HG03095 (cell line): ENCODE measurements at regions not wholly inside any gene's neighbourhood (a gene's known extent, or its start where the extent isn't known, plus 50 kb on each side); places are given as distances from the start of the nearest gene placed in this dataset.

Experiments
- ATAC-seq: cut with Tn5 transposase; IDR thresholded peaks from one replicate; pipeline ENCODE4 v1.9.1; 2021; ENCODE audit warnings: moderate library complexity; ENCODE audit not compliant: unreplicated experiment

DNA sequence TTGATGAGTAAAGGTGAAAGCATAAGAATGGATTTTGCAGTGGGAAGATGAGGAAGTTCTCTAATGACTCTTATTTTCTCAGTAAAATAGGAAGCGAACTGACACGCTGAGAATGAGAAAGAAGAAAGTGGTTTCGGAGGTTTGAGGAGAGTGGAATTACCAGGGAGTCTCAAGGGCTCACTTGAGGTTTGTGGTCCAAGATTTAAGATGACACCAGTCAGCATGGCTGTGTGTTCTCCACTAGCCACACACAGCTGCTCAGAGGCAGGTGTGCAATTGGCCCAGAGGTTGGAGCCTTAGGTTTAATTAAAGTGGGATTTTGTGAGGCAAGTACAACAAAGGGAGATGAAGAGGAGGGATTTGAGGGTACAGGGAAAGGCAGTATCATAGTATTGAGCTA is 99.6 kb upstream of the NBEA start:
- ATAC-seq: no peak

DNA sequence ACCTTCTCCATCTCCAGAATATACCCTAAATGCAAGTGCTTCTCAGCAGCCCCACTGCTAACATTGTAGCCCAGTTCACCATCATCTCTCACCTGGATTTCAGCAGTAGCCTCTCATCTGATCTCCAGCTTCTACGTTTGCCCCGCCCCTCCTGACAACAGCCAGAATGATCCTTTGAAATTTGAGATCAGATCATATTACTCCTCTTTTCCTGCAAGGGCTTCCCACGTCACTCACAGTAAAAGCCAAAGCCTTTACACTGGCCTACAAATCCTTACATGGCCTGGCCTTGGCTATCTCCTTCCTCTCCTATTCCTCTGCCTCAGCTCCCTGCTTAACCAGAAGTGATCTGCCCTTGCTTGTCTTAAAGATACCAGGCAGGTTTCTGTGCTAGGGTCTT is 94.3 kb upstream of the NBEA start:
- no peak for ATAC-seq

DNA sequence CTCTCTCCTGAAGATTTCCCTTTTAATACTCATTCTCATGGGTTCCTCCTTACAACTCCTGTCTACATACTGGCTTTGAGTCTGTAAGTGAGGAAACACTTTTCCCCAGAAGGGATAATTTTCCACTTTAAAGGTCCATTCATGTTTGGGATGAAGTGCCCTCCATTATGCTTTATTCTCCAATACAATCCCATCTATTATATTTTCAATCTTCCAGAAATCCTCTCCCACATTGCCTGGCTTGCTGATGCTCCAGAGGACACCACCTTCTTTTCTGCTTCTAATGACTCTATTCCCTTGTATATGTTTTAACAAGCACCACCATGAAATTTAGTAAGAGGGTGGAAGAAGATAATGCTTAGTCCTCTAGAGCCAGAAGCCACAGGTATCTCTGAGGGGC is 92.7 kb upstream of the NBEA start:
- ATAC-seq: no peak

DNA sequence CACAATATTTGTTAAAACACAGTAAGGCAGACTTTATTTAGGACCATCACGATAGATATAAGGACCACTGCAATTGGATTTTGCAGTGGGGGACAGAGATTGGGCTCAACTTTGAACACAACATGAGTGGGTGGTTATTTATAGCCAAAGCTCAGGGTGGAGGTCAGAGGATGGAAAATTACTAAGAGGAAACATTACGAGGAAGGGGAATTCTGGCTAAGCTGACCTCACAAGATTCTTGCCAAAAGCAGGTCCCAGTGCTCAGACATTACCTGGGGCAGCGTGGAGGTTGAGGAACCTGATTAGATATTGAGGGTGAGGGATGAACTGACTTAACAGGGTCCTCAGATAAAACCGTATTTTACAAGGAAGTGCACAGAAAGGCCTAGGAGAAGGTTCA is 88.9 kb upstream of the NBEA start:
- no peak for ATAC-seq

DNA sequence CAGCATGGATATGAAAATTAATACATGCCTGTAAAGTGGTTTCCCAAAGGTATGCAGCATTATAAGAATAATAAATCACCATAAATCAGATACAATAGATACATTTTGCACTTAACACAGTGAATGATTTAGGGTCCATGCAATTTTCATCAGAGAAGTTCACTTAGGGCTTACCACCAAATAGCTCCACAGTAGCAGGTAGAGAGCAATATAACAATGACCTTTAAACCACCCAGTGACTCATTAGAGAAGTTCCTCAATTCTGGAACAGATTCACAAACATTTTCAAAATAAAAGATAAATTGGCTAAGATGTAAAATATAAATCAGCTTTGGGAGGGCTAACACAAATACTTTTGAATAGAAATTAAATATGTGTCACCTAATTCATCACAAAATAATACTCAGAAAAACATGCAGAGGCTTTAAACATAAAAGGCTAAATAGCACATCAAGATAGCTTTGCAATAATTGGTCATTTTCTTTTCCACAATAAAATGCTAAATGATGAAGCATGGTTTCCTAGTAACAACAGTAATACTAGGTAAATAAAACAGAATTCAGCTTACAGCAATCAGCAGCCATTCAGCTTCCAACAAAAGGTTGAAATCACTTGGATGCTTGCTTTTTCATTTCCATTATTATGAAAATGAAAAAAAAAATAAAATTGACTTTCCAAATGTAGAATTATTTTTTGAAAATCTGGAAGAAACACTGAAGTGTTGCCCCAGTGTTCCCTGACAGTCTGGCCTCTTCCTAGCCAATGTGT is 84.3 kb upstream of the NBEA start:
- ATAC-seq: no peak

DNA sequence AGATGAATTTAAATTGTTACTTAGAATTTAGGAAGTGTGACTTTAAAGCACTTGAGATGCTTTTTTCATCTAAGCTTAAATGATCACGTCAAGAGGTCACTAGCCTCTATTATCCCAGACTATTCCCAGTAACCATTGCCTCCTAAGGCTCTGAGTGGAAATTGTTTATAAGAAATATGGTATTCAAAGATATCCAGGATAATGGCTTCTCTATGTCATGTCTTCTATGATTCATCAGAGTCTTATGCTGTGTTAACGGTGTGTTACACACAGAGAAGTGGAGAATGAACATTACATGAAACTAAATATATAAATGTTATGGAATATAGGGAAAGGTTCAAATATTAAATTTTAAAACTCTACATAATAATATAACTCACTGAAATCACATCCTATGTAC is 79.8 kb upstream of the NBEA start:
- no peak for ATAC-seq

DNA sequence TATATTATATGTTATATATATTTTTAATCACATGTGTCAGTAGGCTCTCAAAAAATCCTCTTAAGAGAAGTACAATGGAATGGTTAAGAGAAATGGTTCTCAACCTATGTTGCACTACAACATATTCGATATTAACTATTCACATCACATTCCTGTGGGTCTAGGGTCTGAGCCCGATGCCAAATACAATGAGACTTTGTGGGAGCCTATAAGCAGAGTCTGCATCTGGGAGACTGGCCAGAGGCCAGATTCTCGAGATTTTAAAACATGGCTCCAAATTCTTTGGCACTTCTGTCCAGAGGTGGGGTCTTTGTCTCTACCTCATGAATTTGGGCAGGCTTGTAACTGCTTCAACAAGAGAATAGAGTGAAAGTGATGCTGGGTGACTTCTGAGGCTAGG is 79.4 kb upstream of the NBEA start:
- no peak for ATAC-seq

DNA sequence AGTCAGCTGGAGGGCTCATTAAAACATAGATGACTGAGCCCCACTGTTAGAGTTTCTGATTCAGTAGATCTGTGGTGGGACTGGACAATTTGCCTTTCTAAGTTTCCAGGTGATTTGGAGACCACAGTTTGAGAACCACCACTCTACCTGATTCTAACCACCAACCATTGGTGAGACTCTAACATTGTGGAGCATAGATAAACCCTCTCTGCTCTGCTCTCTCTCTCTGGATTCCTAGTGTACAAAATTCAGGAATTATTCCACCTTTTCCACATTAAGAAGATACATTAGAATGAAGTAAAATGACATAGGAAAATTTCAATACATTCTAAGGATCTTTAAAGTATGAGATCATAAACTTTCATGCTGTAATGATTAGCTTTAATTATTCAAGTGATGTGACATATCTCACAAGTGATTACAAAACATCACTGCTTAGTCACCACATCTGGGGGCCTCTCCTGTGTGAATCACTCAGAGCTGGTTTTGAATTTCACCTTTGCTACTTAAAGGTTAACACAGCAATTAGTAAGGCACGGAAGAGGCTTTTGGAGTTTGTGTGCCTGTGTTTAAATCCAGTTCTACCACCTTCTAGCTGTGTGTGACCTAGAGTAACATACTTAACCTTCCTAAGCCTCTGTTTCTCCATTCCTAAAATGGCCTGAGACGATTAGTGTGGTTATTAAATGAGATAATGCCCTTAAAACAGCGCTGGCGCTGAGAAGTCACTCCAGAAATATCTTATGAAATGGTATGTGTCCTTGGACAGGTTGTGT is 78.5 kb upstream of the NBEA start:
- no peak for ATAC-seq

DNA sequence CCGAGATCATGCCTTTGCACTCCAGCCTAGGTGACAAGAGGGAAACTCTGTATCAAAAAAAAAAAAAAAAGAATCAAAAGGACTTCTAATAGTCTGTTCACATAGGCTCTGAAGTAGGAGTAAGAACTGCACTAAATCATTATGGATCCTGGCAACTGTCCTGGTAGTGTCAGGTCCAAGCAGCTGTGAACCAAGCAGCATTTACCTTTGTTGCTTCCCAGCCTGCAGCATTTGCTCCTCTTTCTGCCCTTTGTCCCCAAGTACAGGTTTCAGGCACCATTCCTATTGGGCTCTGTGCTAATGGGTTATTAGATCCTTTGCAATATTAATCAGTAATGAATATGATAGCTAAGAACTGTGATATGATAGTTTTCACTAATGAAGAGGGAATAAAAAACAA is 77.4 kb upstream of the NBEA start:
- no peak for ATAC-seq

DNA sequence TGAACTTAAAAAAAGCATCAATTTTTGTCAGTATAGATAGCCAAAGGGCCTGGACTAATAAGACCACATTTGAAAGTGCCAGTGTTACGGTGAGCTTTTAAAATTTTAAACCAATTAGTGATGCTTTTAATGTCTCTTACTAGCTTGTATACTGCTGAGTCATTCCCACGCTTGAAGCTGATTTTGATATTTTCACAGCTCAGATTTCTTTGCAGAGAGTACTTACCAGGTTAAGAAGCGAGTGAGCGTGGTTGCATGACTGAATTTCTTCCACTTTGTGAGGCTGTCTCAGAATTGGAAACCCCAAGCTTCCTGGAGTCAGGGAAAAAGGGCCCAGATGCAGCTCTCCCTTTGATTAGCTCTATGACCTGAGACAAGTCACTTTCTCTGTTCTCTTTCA is 74.5 kb upstream of the NBEA start:
- no peak for ATAC-seq

DNA sequence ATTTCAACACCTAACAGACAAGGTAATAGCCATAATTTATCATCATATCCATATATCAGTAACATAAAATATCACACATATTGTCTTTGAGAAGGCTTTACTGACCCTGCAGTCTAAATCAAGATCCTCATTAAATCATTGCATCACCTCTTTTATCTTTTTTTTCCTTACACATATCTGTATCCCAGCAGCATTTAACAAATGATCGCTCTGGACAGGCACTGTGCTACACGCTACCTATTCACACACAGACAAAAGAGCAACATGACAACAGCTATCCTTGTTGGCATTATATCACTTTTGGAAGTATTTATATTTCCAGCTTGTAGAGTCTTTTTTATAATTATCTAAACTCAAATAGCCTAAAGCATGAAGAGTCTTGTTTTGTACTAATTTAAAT is 73.3 kb upstream of the NBEA start:
- ATAC-seq: no peak

DNA sequence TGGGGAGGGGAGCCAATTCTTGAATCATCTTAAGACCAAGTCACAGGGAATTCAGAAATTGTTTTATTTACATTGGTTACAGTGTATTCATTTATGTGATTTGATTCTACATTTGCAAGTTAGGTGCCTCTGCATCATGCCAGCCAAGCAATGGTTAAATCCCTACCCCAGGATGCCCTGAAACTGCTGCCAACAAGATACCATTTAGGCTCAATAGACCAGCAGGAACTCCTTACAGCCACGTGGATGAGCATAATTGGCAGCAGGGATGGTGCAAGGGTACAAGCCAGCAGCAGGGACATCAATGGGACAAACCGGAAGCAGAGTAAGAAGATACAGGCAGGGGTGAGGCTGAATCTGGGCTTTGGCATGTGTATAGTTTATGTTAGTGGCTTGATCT is 72.4 kb upstream of the NBEA start:
- ATAC-seq: no peak

DNA sequence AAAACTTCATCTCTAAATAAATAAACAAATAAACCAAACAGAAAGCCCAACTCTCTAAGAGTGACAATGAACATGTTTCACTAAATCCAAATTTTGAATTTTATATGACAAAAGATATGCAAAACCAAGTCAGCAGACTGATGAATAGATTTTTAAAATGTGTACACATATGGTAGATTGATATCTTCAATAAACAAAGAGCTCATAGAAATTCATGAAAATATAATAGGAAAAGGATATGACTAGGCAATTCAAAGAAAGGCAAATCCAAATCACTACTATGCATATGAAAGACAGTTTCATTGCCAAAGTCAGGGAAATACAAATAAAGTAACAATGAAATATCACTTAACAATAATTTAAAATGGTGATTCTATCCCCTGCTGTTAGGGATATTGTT is 63.7 kb upstream of the NBEA start:
- no peak for ATAC-seq

DNA sequence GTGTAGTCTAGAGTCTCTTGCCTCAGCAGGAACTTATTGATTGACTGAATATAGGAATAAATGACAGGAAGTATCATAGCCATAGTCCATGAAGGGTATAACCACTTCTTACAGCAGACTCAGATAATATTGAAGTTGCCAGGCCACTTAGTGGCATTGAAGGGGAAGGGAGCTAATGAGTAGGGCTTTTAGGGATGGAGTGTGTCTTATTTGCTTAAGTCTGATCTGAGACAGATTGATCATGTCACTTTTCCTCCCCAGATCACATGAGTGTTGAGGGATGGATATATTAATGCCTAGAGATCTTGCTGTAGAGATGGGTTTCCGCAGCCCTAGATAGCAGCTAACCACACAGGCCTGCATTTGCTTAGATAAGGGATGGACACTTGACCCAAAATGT is 62.2 kb upstream of the NBEA start:
- no peak for ATAC-seq

DNA sequence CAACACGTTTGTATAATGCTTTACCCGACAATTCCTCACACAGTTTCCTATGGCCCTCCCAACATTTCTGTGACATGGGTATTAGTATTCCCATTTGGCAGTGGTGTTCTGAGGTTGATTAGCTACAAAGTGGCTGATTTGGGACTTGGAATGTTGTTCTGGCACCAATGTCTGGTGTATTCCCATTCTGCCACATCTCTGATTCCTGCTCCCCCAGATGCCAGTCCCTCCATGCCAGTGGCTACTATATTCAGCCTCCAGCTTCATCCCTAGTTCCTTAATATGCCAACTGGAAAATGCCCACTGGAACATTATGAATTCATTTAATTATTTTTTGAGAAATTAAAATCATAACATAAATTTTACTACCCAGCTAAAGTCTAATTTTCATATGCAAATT is 60.6 kb upstream of the NBEA start:
- ATAC-seq: no peak

DNA sequence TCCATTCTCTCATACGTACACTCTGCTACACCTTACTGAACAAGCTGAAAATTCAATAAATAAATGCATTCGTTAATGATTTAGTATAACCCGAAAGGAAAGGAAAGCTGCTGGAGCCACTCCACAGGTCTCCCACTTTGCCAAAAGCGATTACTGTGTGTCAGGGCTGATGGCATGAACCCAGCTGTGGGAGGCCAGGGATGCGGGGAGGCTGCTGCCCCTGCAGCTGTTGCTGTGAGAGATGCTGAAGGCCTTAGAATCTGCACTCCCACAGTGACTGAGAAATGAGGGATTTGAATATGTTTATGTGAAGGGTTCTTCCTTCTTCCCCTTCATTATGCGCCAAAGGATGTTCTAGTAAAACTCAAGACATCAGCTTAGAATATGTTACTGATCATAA is 58.7 kb upstream of the NBEA start:
- no peak for ATAC-seq

DNA sequence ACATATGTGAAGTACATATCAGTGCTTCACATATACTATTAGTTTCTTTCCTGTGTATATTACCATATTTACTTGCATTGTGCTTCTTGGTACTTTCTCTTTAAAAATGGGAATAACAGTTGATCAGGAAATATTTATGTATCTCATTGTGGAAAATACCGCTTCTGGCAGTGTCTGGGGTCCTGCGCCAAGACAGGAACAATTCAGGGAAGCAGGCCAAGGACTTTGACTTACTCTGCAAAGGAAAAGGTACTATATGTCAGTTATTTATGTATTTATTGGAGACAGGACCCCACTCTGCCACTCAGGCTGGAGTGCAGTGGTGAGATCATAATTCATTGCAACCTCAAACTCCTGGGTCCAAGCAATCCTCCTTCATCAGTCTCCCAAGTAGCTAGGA is 57.7 kb upstream of the NBEA start:
- ATAC-seq: no peak

DNA sequence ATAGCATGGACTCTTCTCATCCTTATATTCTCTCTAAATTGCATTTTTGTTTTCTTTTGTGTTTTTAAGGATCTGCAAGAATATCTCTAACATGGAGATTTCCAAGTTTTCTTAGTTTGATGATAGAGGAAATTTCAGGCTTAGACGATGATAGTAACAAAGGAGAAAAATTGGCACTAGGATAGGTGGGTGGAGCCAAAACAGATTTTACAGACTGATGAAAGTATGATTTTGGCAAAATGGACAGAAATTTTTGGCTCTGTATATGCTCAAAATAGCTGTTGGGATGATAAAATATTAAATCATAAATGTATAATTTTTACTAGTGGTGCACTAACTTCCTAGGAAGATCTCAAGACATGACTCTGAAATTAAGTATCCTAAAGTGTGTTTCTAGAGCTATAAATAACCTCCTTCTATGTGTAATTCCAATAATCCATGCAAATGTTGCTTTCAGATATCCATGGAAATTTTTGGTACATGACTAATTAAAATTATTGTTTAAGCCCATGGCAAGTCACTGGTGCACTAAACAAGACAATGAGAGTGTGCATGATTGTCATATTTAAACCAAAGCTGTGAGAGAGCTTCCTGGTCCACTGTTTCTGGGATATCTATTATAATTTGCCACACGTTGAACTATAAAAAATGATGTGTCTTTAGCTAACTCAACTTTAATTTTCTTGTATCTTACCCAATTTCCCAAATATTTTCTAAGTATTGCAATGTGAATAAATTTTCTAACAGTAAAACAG is 55.8 kb upstream of the NBEA start:
- no peak for ATAC-seq

DNA sequence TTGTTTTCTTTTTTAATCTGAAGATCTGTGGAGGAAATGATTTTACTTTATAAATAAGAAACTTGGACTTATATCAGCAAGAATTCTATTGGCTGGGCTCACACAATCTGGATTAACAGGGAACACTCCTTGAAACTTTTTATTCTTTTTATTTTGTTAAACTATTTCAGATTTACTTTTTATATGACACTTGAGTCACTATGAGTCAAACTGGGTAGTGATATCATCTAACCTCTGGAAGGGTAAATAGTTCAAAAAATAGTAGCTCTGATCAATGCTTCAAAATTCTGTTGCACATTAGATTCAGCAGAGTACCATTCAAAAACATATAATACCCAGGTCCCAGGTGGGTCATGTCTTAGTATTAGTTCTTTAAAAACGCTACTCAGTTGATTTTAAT is 55.1 kb upstream of the NBEA start:
- ATAC-seq: no peak
